ENCODE measurements at regions not wholly inside any gene's neighbourhood (a gene's known extent, or its start where the extent isn't known, plus 50 kb on each side); places are given as distances from the start of the nearest gene placed in this dataset.

GRCh38 chr7:125098377-125098970 is 168.8 kb upstream of the POT1 start:
- no peaks in the 10 kb centered on the region for H3K36me3 ChIP-seq
- H3K9me3 ChIP-seq: no peaks in the 10 kb centered on the region
- DNase-seq: no peak
- no peaks in the 10 kb centered on the region for H3K27me3 ChIP-seq (replicated peaks in 1 of 7)
- H3K4me3 ChIP-seq: no peak overlapping the region
- no peak overlapping the region for H3K27ac ChIP-seq
- no peak for TF ChIP-seq POLR2A (IDR thresholded peaks at IDR 0.05)
- TF ChIP-seq CTCF (IDR thresholded peaks at IDR 0.05 in 8 of 11, conservative IDR thresholded peaks at IDR 0.05 in 3 of 11): no peak
- TF ChIP-seq POLR2AphosphoS5 (IDR thresholded peaks at IDR 0.05): no peak
- intact Hi-C loops (cut with DNase I; ENCODE audit: low total_unique reads): no loop called here
- 70 to 98% (median 83%) methylated on average over 1 of the region's 1 CpG for WGBS, 5 donors
- H3K4me1 ChIP-seq: no peaks in the 10 kb centered on the region

GRCh38 chr7:125090596-125090995 is 161.0 kb upstream of the POT1 start:
- 75 to 80% (median 77%) methylated on average over 3 of the region's 3 CpGs for WGBS, 5 donors
- Histone ChIP-seq H3K36me3 (no peaks in the 10 kb centered on the region), H3K27me3 (replicated peaks in 1 of 7) (no peaks in the 10 kb centered on the region), H3K4me3 (no peak overlapping the region), H3K9me3 (no peaks in the 10 kb centered on the region), H3K4me1 (no peaks in the 10 kb centered on the region), H3K27ac (no peak overlapping the region)
- DNase-seq: no peak
- intact Hi-C loops (cut with DNase I; ENCODE audit: low total_unique reads): no loop called here
- no peak for TF ChIP-seq CTCF (IDR thresholded peaks at IDR 0.05 in 8 of 11, conservative IDR thresholded peaks at IDR 0.05 in 3 of 11)
- no peak for TF ChIP-seq POLR2AphosphoS5 (IDR thresholded peaks at IDR 0.05)
- TF ChIP-seq POLR2A (IDR thresholded peaks at IDR 0.05): no peak

- Histone ChIP-seq H3K36me3 (no peaks in the 10 kb centered on the region), H3K27me3 (replicated peaks in 1 of 7) (no peaks in the 10 kb centered on the region), H3K4me3 (no peak overlapping the region), H3K4me1 (no peaks in the 10 kb centered on the region), H3K9me3 (no peaks in the 10 kb centered on the region), H3K27ac (no peak overlapping the region)
- no peak for DNase-seq
- TF ChIP-seq CTCF (IDR thresholded peaks at IDR 0.05 in 8 of 11, conservative IDR thresholded peaks at IDR 0.05 in 3 of 11): no peak
- TF ChIP-seq POLR2A (IDR thresholded peaks at IDR 0.05): no peak
- no peak for TF ChIP-seq POLR2AphosphoS5 (IDR thresholded peaks at IDR 0.05)
- WGBS, 5 donors: 74 to 88% (median 83%) methylated on average over 3 of the region's 3 CpGs
- intact Hi-C loops (cut with DNase I; ENCODE audit: low total_unique reads): no loop called here
Measured at GRCh38 chr7:125089171-125089570, 159.5 kb upstream of the POT1 start.

GRCh38 chr7:125088555-125088954 is 158.9 kb upstream of the POT1 start:
- no peaks in the 10 kb centered on the region for H3K36me3 ChIP-seq
- H3K27ac ChIP-seq: no peak overlapping the region
- no peak for DNase-seq
- no peak overlapping the region for H3K4me3 ChIP-seq
- H3K9me3 ChIP-seq: no peaks in the 10 kb centered on the region
- 79 to 100% (median 88%) methylated on average over 1 of the region's 1 CpG for WGBS, 5 donors
- no peaks in the 10 kb centered on the region for H3K27me3 ChIP-seq (replicated peaks in 1 of 7)
- no peaks in the 10 kb centered on the region for H3K4me1 ChIP-seq
- intact Hi-C loops (cut with DNase I; ENCODE audit: low total_unique reads): no loop called here
- TF ChIP-seq CTCF (IDR thresholded peaks at IDR 0.05 in 8 of 11, conservative IDR thresholded peaks at IDR 0.05 in 3 of 11) (no peak), POLR2A (IDR thresholded peaks at IDR 0.05) (no peak), POLR2AphosphoS5 (IDR thresholded peaks at IDR 0.05) (no peak)

All from spleen (tissue), 11 donors.